ENCODE measurements at regions not wholly inside any gene's neighbourhood (a gene's known extent, or its start where the extent isn't known, plus 50 kb on each side); places are given as distances from the start of the nearest gene placed in this dataset.
"Not testable (repeated sequence)": the region's sequence is repeated elsewhere in the genome, so short reads cannot be mapped to it uniquely, and the experiment has no call there.

- no peaks in the 10 kb centered on the region for H3K27me3 ChIP-seq (ENCODE audit: control insufficient read depth, insufficient read depth, low read length)
- no peaks in the 10 kb centered on the region for H3K9me3 ChIP-seq (ENCODE audit: control insufficient read depth, insufficient read depth, low read length)
- no peak overlapping the region for H3K4me3 ChIP-seq (ENCODE audit: low read depth, low read length)
- no peaks in the 10 kb centered on the region for H3K4me1 ChIP-seq (ENCODE audit: control insufficient read depth, insufficient read depth, low read length)
- no peaks in the 10 kb centered on the region for H3K36me3 ChIP-seq (ENCODE audit: control insufficient read depth, insufficient read depth, low read length)
- no peak overlapping the region for H3K9ac ChIP-seq (ENCODE audit: low read depth, low read length)
Observed at GRCh38 chr1:221576268-221576667, 165.6 kb downstream of the DUSP10 start.

- no peaks in the 10 kb centered on the region for H3K27me3 ChIP-seq (ENCODE audit: control insufficient read depth, insufficient read depth, low read length)
- H3K4me3 ChIP-seq (ENCODE audit: low read depth, low read length) = no peak overlapping the region
- H3K9ac ChIP-seq (ENCODE audit: low read depth, low read length) = no peak overlapping the region
- H3K9me3 ChIP-seq (ENCODE audit: control insufficient read depth, insufficient read depth, low read length) = no peaks in the 10 kb centered on the region
- H3K36me3 ChIP-seq (ENCODE audit: control insufficient read depth, insufficient read depth, low read length) = no peaks in the 10 kb centered on the region
- no peaks in the 10 kb centered on the region for H3K4me1 ChIP-seq (ENCODE audit: control insufficient read depth, insufficient read depth, low read length)
Observed at GRCh38 chr1:221583465-221583864, 158.4 kb downstream of the DUSP10 start.

DNA sequence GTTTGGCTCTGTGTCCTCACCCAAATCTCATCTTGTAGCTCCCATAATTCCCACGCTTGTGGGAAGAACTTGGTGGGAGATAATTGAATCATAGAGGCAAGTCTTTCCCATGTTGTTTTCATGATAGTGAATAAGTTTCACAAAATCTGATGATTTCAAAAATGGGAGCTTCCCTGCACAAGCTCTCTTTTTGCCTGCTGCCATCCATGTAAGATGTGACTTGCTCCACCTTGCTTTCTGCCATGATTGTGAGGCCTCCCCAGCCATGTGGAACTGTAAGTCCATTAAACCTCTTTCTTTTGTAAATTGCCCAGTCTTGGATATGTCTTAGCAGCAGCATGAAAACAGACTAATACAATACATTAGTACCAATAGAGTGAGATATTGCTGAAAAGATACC lies 154.9 kb downstream of the DUSP10 start:
- not testable (repeated sequence) for H3K4me3 ChIP-seq (ENCODE audit: low read depth, low read length); H3K4me1 ChIP-seq (ENCODE audit: control insufficient read depth, insufficient read depth, low read length); H3K27me3 ChIP-seq (ENCODE audit: control insufficient read depth, insufficient read depth, low read length); H3K9ac ChIP-seq (ENCODE audit: low read depth, low read length); H3K36me3 ChIP-seq (ENCODE audit: control insufficient read depth, insufficient read depth, low read length); H3K9me3 ChIP-seq (ENCODE audit: control insufficient read depth, insufficient read depth, low read length)

- H3K4me3 ChIP-seq (ENCODE audit: low read depth, low read length); H3K9ac ChIP-seq (ENCODE audit: low read depth, low read length); H3K9me3 ChIP-seq (ENCODE audit: control insufficient read depth, insufficient read depth, low read length); H3K27me3 ChIP-seq (ENCODE audit: control insufficient read depth, insufficient read depth, low read length); H3K36me3 ChIP-seq (ENCODE audit: control insufficient read depth, insufficient read depth, low read length); H3K4me1 ChIP-seq (ENCODE audit: control insufficient read depth, insufficient read depth, low read length): not testable (repeated sequence)
Observed at GRCh38 chr1:221591250-221591649, 150.6 kb downstream of the DUSP10 start.

- Histone ChIP-seq H3K9me3 (ENCODE audit: control insufficient read depth, insufficient read depth, low read length) (no peaks in the 10 kb centered on the region), H3K4me3 (ENCODE audit: low read depth, low read length) (no peak overlapping the region), H3K9ac (ENCODE audit: low read depth, low read length) (no peak overlapping the region), H3K27me3 (ENCODE audit: control insufficient read depth, insufficient read depth, low read length) (no peaks in the 10 kb centered on the region), H3K36me3 (ENCODE audit: control insufficient read depth, insufficient read depth, low read length) (no peaks in the 10 kb centered on the region), H3K4me1 (ENCODE audit: control insufficient read depth, insufficient read depth, low read length) (no peaks in the 10 kb centered on the region)
Observed at GRCh38 chr1:221594576-221594975, 147.3 kb downstream of the DUSP10 start.

DNA sequence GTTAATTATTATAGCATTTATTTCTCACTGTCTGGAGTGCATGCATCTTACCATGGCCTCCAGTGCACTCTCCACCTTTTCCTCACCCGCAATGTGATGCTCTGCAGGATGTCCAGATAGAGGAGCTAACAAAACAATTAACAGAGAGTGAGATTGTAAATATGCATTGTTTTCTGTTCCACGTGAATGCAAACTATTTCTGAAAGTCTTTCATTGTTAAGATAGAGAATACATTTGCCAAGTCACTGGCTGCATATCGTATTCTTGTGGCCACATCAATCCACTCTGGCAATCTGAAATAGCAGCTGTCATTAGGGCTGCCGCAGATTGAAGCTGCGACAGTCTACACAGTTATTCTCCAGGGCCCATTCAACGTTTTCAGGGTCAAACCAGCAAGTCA lies 143.8 kb downstream of the DUSP10 start:
- H3K9me3 ChIP-seq (ENCODE audit: control insufficient read depth, insufficient read depth, low read length) = no peaks in the 10 kb centered on the region
- no peak overlapping the region for H3K4me3 ChIP-seq (ENCODE audit: low read depth, low read length)
- H3K27me3 ChIP-seq (ENCODE audit: control insufficient read depth, insufficient read depth, low read length) = no peaks in the 10 kb centered on the region
- H3K4me1 ChIP-seq (ENCODE audit: control insufficient read depth, insufficient read depth, low read length) = no peaks in the 10 kb centered on the region
- H3K36me3 ChIP-seq (ENCODE audit: control insufficient read depth, insufficient read depth, low read length) = no peaks in the 10 kb centered on the region
- no peak overlapping the region for H3K9ac ChIP-seq (ENCODE audit: low read depth, low read length)

GRCh38 chr1:221601166-221601565 lies 140.7 kb downstream of the DUSP10 start:
- Histone ChIP-seq H3K36me3 (ENCODE audit: control insufficient read depth, insufficient read depth, low read length) (no peaks in the 10 kb centered on the region), H3K27me3 (ENCODE audit: control insufficient read depth, insufficient read depth, low read length) (no peaks in the 10 kb centered on the region), H3K9ac (ENCODE audit: low read depth, low read length) (no peak overlapping the region), H3K4me1 (ENCODE audit: control insufficient read depth, insufficient read depth, low read length) (no peaks in the 10 kb centered on the region), H3K4me3 (ENCODE audit: low read depth, low read length) (no peak overlapping the region), H3K9me3 (ENCODE audit: control insufficient read depth, insufficient read depth, low read length) (no peaks in the 10 kb centered on the region)

DNA sequence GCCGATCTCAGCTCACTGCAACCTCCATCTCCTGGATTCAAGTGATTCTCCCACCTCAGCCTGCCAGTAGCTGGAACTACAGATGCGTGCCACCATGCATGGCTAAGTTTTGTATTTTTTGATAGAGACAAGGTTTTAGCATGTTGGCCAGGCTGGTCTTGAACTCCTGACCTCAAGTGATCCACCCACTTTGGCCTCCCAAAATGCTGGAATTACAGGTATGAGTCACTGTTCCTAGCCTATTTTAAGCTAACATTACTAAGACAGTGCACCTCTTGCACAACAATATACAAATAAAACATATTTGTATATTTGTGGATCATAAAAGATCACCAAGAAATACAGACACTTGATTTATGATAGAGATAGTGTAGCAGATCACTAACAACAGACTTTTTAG lies 139.1 kb downstream of the DUSP10 start:
- Histone ChIP-seq H3K9ac (ENCODE audit: low read depth, low read length) (no peak overlapping the region), H3K4me1 (ENCODE audit: control insufficient read depth, insufficient read depth, low read length) (no peaks in the 10 kb centered on the region), H3K4me3 (ENCODE audit: low read depth, low read length) (no peak overlapping the region), H3K27me3 (ENCODE audit: control insufficient read depth, insufficient read depth, low read length) (no peaks in the 10 kb centered on the region), H3K9me3 (ENCODE audit: control insufficient read depth, insufficient read depth, low read length) (no peaks in the 10 kb centered on the region), H3K36me3 (ENCODE audit: control insufficient read depth, insufficient read depth, low read length) (no peaks in the 10 kb centered on the region)

- not testable (repeated sequence) for H3K9me3 ChIP-seq (ENCODE audit: control insufficient read depth, insufficient read depth, low read length); H3K36me3 ChIP-seq (ENCODE audit: control insufficient read depth, insufficient read depth, low read length); H3K4me3 ChIP-seq (ENCODE audit: low read depth, low read length); H3K9ac ChIP-seq (ENCODE audit: low read depth, low read length); H3K27me3 ChIP-seq (ENCODE audit: control insufficient read depth, insufficient read depth, low read length); H3K4me1 ChIP-seq (ENCODE audit: control insufficient read depth, insufficient read depth, low read length)
Observed at GRCh38 chr1:221604390-221604789, 137.5 kb downstream of the DUSP10 start.

- Histone ChIP-seq H3K9ac (ENCODE audit: low read depth, low read length) (no peak overlapping the region), H3K36me3 (ENCODE audit: control insufficient read depth, insufficient read depth, low read length) (no peaks in the 10 kb centered on the region), H3K4me3 (ENCODE audit: low read depth, low read length) (no peak overlapping the region), H3K4me1 (ENCODE audit: control insufficient read depth, insufficient read depth, low read length) (no peaks in the 10 kb centered on the region), H3K9me3 (ENCODE audit: control insufficient read depth, insufficient read depth, low read length) (no peaks in the 10 kb centered on the region), H3K27me3 (ENCODE audit: control insufficient read depth, insufficient read depth, low read length) (no peaks in the 10 kb centered on the region)
Observed at GRCh38 chr1:221604948-221605347, 136.9 kb downstream of the DUSP10 start.

GRCh38 chr1:221605569-221605968 lies 136.3 kb downstream of the DUSP10 start:
- Histone ChIP-seq H3K27me3 (ENCODE audit: control insufficient read depth, insufficient read depth, low read length) (no peaks in the 10 kb centered on the region), H3K9ac (ENCODE audit: low read depth, low read length) (no peak overlapping the region), H3K4me3 (ENCODE audit: low read depth, low read length) (no peak overlapping the region), H3K36me3 (ENCODE audit: control insufficient read depth, insufficient read depth, low read length) (no peaks in the 10 kb centered on the region), H3K4me1 (ENCODE audit: control insufficient read depth, insufficient read depth, low read length) (no peaks in the 10 kb centered on the region), H3K9me3 (ENCODE audit: control insufficient read depth, insufficient read depth, low read length) (no peaks in the 10 kb centered on the region)

DNA sequence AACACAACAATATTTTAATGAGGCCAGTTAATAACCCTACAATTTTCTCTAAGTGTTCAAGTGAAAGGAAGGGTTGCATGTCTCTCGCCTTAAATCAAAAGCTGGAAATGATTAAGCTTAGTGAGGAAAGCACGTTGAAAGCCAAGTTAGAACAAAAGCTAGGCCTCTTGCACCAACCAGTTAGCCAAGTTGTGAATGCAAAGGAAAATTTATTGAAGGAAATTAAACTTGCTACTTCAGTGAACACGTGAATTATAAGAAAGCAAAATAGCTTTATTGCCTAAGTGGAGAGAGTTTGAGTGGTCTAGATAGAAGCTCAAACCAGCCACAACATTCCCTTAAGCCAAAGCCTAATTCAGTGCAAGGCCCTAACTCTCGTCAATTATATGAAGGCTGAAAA lies 135.6 kb downstream of the DUSP10 start:
- Histone ChIP-seq H3K9ac (ENCODE audit: low read depth, low read length) (no peak overlapping the region), H3K9me3 (ENCODE audit: control insufficient read depth, insufficient read depth, low read length) (no peaks in the 10 kb centered on the region), H3K36me3 (ENCODE audit: control insufficient read depth, insufficient read depth, low read length) (no peaks in the 10 kb centered on the region), H3K4me3 (ENCODE audit: low read depth, low read length) (no peak overlapping the region), H3K27me3 (ENCODE audit: control insufficient read depth, insufficient read depth, low read length) (no peaks in the 10 kb centered on the region), H3K4me1 (ENCODE audit: control insufficient read depth, insufficient read depth, low read length) (no peaks in the 10 kb centered on the region)

- H3K4me3 ChIP-seq (ENCODE audit: low read depth, low read length) = no peak overlapping the region
- H3K9ac ChIP-seq (ENCODE audit: low read depth, low read length) = no peak overlapping the region
- no peaks in the 10 kb centered on the region for H3K9me3 ChIP-seq (ENCODE audit: control insufficient read depth, insufficient read depth, low read length)
- H3K27me3 ChIP-seq (ENCODE audit: control insufficient read depth, insufficient read depth, low read length) = no peaks in the 10 kb centered on the region
- H3K4me1 ChIP-seq (ENCODE audit: control insufficient read depth, insufficient read depth, low read length) = no peaks in the 10 kb centered on the region
- H3K36me3 ChIP-seq (ENCODE audit: control insufficient read depth, insufficient read depth, low read length) = no peaks in the 10 kb centered on the region
Observed at GRCh38 chr1:221608835-221609320, 133.0 kb downstream of the DUSP10 start.
